ENCODE measurements at regions not wholly inside any gene's neighbourhood (a gene's known extent, or its start where the extent isn't known, plus 50 kb on each side); places are given as distances from the start of the nearest gene placed in this dataset.

- Histone ChIP-seq H3K27ac (no peak overlapping the region), H3K9me3 (no peaks in the 10 kb centered on the region), H3K27me3 (no peaks in the 10 kb centered on the region), H3K4me1 (no peaks in the 10 kb centered on the region), H3K4me3 (no peak overlapping the region), H3K36me3 (no peaks in the 10 kb centered on the region)
- no peak for DNase-seq
- intact Hi-C loops (cut with DNase I; ENCODE audit: low total_unique reads), result no loop called here
- TF ChIP-seq CTCF (IDR thresholded peaks at IDR 0.05) (no peak), POLR2A (IDR thresholded peaks at IDR 0.05) (no peak)
These were observed 87.4 kb downstream of the RAMP3 start for GRCh38 chr7:45244981-45245380.

DNA sequence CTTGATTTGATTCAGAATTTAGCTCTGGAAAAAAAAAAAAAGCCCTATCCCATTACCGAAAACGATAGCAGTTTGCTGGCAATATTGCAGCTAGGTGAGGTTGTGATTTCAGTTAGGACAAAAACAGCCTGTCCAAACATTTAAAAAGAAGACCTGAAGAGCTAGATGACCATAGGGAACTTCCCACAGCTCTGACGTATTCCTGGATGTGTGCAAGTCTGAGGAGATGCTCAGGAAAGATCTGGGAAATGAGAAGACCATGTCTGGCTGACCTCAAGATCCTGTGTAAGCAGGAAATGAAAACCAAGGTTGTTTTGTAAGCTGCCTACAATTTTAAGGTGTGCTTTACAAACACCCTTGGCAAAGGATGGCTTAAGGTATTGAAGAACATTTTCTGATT lies 88.7 kb downstream of the RAMP3 start:
- H3K27me3 ChIP-seq, result no peaks in the 10 kb centered on the region
- no peak overlapping the region for H3K27ac ChIP-seq
- TF ChIP-seq CTCF (IDR thresholded peaks at IDR 0.05) (no peak), POLR2A (IDR thresholded peaks at IDR 0.05) (no peak)
- intact Hi-C loops (cut with DNase I; ENCODE audit: low total_unique reads), result no loop called here
- no peaks in the 10 kb centered on the region for H3K4me1 ChIP-seq
- no peak overlapping the region for H3K4me3 ChIP-seq
- no peaks in the 10 kb centered on the region for H3K36me3 ChIP-seq
- no peaks in the 10 kb centered on the region for H3K9me3 ChIP-seq
- no peak for DNase-seq

- no peak overlapping the region for H3K27ac ChIP-seq
- no peak for TF ChIP-seq CTCF (IDR thresholded peaks at IDR 0.05)
- no peak for TF ChIP-seq POLR2A (IDR thresholded peaks at IDR 0.05)
- H3K36me3 ChIP-seq, result no peaks in the 10 kb centered on the region
- intact Hi-C loops (cut with DNase I; ENCODE audit: low total_unique reads), result loop anchor here (10.0 kb wide), 1 partner anchor 97 kb away; the partner anchor contains the start of gene RAMP3
- no peaks in the 10 kb centered on the region for H3K9me3 ChIP-seq
- H3K4me3 ChIP-seq, result no peak overlapping the region
- H3K27me3 ChIP-seq, result no peaks in the 10 kb centered on the region
- H3K4me1 ChIP-seq, result no peaks in the 10 kb centered on the region
- DNase-seq, result no peak
These were observed 94.7 kb downstream of the RAMP3 start for GRCh38 chr7:45252248-45252647.

DNA sequence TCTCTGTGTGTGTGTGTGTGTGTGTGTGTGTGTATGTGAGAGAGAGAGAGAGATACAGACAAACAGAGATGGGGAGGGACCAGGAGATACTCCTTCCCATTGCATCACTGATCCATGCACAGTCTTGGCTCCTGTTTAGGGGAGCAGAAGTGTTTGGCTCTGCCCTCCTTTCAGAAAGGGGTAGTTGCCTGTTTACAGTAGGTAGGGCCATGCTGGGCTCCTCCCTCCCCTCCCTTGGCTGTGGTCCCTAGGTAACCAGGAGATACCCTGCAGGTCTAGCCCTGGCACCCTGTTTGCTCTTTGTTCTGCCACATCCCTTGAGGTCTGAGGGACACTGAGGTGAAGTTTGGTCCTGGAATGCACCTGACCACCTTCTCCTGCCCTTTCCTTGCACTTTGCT lies 95.3 kb downstream of the RAMP3 start:
- TF ChIP-seq POLR2A (IDR thresholded peaks at IDR 0.05) (no peak), CTCF (IDR thresholded peaks at IDR 0.05) (no peak)
- no peaks in the 10 kb centered on the region for H3K9me3 ChIP-seq
- no peaks in the 10 kb centered on the region for H3K4me1 ChIP-seq
- DNase-seq, result no peak
- H3K27ac ChIP-seq, result no peak overlapping the region
- no peaks in the 10 kb centered on the region for H3K27me3 ChIP-seq
- H3K4me3 ChIP-seq, result no peak overlapping the region
- intact Hi-C loops (cut with DNase I; ENCODE audit: low total_unique reads), result loop anchor here (10.0 kb wide), 1 partner anchor 98 kb away; the partner anchor contains the start of gene RAMP3
- no peaks in the 10 kb centered on the region for H3K36me3 ChIP-seq

- Histone ChIP-seq H3K36me3 (no peaks in the 10 kb centered on the region), H3K4me3 (no peak overlapping the region), H3K9me3 (no peaks in the 10 kb centered on the region), H3K27ac (no peak overlapping the region), H3K4me1 (no peaks in the 10 kb centered on the region), H3K27me3 (no peaks in the 10 kb centered on the region)
- DNase-seq, result no peak
- no peak for TF ChIP-seq POLR2A (IDR thresholded peaks at IDR 0.05)
- no peak for TF ChIP-seq CTCF (IDR thresholded peaks at IDR 0.05)
- intact Hi-C loops (cut with DNase I; ENCODE audit: low total_unique reads), result loop anchor here (10.0 kb wide), 1 partner anchor 99 kb away; the partner anchor contains the start of gene RAMP3
These were observed 95.8 kb downstream of the RAMP3 start for GRCh38 chr7:45253368-45253767.

Measured in uterus (tissue), 3 donors.